ENCODE measurements at regions not wholly inside any gene's neighbourhood (a gene's known extent, or its start where the extent isn't known, plus 50 kb on each side); places are given as distances from the start of the nearest gene placed in this dataset.

DNA sequence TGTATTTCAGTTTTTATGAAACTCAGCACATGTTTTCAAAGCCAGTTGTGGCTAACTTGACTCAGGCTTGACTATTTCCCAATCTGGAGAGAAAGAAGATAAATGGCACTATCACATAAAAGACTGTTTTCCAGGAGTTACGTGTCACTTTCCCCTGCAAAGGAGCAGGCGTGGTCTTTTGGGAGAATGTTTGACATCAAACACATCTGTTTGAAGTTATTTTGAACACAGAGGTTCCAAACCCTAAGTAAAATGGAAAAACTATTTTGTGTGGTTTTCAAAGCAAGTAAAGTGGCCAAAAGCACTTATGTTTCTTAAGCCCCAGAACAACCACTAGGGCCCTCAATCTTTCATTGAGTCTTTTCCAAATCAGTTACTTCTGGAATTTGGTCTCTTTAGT, 89.7 kb downstream of the FOXF2 start:
- Histone ChIP-seq H3K36me3 (no peaks in the 10 kb centered on the region), H3K27me3 (ENCODE audit: insufficient read depth, low read depth, severe bottlenecking) (no peaks in the 10 kb centered on the region), H3K27ac (no peak overlapping the region), H3K4me3 (ENCODE audit: low read depth, low read length) (no peak overlapping the region), H3K9me3 (ENCODE audit: severe bottlenecking) (no peaks in the 10 kb centered on the region)
- TF ChIP-seq, protein P1, sequence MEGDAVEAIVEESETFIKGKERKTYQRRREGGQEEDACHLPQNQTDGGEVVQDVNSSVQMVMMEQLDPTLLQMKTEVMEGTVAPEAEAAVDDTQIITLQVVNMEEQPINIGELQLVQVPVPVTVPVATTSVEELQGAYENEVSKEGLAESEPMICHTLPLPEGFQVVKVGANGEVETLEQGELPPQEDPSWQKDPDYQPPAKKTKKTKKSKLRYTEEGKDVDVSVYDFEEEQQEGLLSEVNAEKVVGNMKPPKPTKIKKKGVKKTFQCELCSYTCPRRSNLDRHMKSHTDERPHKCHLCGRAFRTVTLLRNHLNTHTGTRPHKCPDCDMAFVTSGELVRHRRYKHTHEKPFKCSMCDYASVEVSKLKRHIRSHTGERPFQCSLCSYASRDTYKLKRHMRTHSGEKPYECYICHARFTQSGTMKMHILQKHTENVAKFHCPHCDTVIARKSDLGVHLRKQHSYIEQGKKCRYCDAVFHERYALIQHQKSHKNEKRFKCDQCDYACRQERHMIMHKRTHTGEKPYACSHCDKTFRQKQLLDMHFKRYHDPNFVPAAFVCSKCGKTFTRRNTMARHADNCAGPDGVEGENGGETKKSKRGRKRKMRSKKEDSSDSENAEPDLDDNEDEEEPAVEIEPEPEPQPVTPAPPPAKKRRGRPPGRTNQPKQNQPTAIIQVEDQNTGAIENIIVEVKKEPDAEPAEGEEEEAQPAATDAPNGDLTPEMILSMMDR (IDR thresholded peaks at IDR 0.05; ENCODE audit: low read depth, low read length), result no peak
- DNase-seq, result no peak

DNA sequence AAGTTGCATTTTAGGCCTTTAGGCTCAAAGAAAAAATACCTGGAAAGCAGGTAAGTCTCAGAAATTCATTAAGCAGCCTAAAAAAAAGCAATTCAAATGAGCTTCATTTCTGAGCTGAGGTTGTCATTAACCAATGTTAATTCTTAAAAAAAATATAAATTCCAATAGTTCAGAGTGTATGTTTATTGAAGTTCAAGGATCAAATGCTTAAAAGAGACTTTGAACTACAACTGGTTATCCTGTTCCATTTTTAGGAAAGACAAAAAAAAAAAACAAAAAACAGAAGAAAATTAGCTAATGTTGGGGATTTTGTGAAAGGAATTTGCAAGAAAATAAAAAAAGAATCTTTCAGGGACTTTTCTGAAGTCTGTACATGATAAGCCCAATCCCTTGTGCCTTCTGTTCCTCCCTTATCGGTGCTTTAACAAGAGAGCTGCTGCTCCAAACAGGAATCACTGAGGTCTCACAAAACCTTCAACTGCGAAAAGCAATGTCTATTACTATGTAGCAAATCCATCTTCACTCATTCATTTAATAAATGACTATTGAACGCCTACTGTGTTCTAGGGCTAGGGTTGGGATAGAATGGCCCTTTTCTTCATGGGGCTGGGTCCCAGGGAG, 90.3 kb downstream of the FOXF2 start:
- TF ChIP-seq, protein P1 (IDR thresholded peaks at IDR 0.05; ENCODE audit: low read depth, low read length), result no peak
- no peaks in the 10 kb centered on the region for H3K27me3 ChIP-seq (ENCODE audit: insufficient read depth, low read depth, severe bottlenecking)
- no peak overlapping the region for H3K27ac ChIP-seq
- H3K36me3 ChIP-seq, result no peaks in the 10 kb centered on the region
- no peaks in the 10 kb centered on the region for H3K9me3 ChIP-seq (ENCODE audit: severe bottlenecking)
- DNase-seq, result no peak
- no peak overlapping the region for H3K4me3 ChIP-seq (ENCODE audit: low read depth, low read length)

DNA sequence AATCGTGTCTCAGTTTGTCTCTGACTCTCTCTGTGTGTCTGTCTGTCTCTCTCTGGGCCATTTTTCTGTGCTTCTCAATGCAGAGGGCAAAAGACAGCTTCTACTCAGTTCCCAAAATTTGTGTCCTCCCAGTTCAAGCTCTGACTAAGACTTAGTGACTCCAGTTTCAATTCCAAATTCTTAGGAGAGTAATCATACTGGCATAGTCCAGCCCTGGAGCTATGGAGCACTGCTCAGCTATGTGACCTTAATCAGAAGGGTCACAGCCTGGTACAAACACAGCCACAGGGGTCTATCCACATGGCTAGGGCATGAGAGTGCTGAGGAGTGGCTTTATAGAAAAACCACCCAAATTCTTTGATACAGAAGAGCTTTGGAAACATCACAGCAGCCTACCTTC, 91.9 kb downstream of the FOXF2 start:
- Histone ChIP-seq H3K27ac (no peak overlapping the region), H3K27me3 (ENCODE audit: insufficient read depth, low read depth, severe bottlenecking) (no peaks in the 10 kb centered on the region), H3K4me3 (ENCODE audit: low read depth, low read length) (no peak overlapping the region), H3K9me3 (ENCODE audit: severe bottlenecking) (no peaks in the 10 kb centered on the region), H3K36me3 (no peaks in the 10 kb centered on the region)
- no peak for DNase-seq
- TF ChIP-seq, protein P1 (IDR thresholded peaks at IDR 0.05; ENCODE audit: low read depth, low read length), result no peak

DNA sequence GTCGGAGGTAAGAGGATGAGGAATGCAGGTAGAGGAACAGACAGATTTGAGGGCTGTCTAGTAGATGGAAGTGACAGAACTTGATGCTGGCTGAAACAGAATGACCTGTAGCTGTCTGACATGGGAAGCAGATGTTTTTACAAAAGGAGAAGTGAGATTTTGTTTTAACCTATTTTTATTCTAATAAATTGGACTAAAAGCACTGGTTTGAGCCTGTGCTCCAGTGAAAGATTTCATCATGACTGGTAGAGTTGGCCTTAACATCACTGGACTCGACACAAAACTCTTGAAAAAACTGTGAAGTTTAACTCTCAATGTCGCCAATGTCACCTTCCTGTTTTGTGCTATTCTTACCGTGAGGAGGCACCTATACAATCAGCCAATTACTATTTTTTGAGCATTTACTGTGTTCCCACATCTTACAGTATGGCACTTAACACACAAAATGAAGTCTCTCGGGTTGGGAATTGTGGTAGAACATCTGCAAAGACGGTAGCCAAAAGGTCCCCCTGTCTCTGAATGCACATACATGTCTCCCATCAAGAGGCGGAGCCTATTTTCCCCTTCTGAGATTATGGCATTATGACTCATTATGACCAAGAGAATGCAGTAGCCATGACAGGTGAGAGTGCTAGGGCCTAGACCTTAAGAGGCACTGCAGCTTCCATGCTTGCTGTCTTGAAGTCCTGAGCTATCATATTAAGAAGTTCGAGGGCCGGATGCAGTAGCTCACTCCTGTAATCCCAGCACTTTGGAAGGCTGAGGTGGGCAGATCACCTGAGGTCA, 93.2 kb downstream of the FOXF2 start:
- no peak for DNase-seq
- H3K4me3 ChIP-seq (ENCODE audit: low read depth, low read length), result no peak overlapping the region
- no peaks in the 10 kb centered on the region for H3K36me3 ChIP-seq
- H3K9me3 ChIP-seq (ENCODE audit: severe bottlenecking), result no peaks in the 10 kb centered on the region
- TF ChIP-seq, protein P1 (IDR thresholded peaks at IDR 0.05; ENCODE audit: low read depth, low read length), result no peak
- no peaks in the 10 kb centered on the region for H3K27me3 ChIP-seq (ENCODE audit: insufficient read depth, low read depth, severe bottlenecking)
- no peak overlapping the region for H3K27ac ChIP-seq

DNA sequence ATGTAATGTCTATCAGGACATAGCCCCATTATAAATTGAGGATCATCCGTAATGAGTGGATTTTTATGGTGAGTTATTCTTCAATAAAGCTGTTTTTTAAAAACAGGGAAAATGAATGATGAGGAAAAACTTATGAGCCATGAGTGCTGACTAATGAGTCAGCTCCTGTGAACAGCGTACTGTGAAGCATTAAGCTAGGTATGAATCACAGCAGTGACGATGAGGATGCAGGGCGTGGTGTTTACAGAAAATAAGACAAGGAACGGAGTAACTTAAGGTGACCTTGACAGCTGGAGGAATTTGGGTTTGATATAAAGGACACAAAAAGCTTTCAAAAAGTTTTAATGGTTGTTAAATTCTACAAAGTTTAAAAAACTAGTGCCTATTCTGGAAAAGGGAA, 96.3 kb downstream of the FOXF2 start:
- H3K27me3 ChIP-seq (ENCODE audit: insufficient read depth, low read depth, severe bottlenecking), result no peaks in the 10 kb centered on the region
- H3K27ac ChIP-seq, result no peak overlapping the region
- TF ChIP-seq, protein P1 (IDR thresholded peaks at IDR 0.05; ENCODE audit: low read depth, low read length), result no peak
- no peak overlapping the region for H3K4me3 ChIP-seq (ENCODE audit: low read depth, low read length)
- H3K9me3 ChIP-seq (ENCODE audit: severe bottlenecking), result no peaks in the 10 kb centered on the region
- DNase-seq, result no peak
- no peaks in the 10 kb centered on the region for H3K36me3 ChIP-seq

Data from WERI-Rb-1 (cell line).